ENCODE measurements at regions not wholly inside any gene's neighbourhood (a gene's known extent, or its start where the extent isn't known, plus 50 kb on each side); places are given as distances from the start of the nearest gene placed in this dataset.

DNA sequence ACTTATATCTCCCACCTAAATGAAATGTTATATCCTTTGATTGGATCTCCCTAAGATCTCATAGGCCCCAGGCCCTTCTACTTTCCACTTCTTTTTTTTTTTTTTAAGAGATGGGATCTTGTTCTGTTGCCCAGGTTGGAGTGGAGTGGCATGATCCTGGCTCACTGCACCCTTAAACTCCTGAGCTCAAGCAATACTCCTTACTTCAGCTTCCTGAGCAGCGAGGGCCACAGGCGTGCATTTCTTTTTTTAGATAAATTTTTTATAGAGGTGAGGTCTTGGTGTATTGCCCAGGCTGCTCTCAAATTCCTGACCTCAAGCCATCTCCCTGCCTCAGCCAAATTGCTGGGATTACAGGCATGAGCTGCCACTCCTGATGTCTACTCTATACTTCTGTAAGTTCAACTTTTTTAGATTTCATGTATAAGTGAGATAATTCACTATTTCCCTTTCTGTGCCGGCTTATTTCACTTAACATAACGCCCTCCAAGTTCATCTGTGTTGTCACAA is 987.5 kb upstream of the NCAM2 start:
- no peak overlapping the region for H3K27ac ChIP-seq
- H3K4me3 ChIP-seq, result no peak overlapping the region
- TF ChIP-seq, protein P1, sequence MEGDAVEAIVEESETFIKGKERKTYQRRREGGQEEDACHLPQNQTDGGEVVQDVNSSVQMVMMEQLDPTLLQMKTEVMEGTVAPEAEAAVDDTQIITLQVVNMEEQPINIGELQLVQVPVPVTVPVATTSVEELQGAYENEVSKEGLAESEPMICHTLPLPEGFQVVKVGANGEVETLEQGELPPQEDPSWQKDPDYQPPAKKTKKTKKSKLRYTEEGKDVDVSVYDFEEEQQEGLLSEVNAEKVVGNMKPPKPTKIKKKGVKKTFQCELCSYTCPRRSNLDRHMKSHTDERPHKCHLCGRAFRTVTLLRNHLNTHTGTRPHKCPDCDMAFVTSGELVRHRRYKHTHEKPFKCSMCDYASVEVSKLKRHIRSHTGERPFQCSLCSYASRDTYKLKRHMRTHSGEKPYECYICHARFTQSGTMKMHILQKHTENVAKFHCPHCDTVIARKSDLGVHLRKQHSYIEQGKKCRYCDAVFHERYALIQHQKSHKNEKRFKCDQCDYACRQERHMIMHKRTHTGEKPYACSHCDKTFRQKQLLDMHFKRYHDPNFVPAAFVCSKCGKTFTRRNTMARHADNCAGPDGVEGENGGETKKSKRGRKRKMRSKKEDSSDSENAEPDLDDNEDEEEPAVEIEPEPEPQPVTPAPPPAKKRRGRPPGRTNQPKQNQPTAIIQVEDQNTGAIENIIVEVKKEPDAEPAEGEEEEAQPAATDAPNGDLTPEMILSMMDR (IDR thresholded peaks at IDR 0.05), result no peak
- TF ChIP-seq POLR2AphosphoS5 (IDR thresholded peaks at IDR 0.05) (no peak), EP300 (IDR thresholded peaks at IDR 0.05) (no peak), POLR2A (IDR thresholded peaks at IDR 0.05) (no peak)
- H3K27me3 ChIP-seq, result no peaks in the 10 kb centered on the region
- no peak for ATAC-seq
- H3K9me3 ChIP-seq, result no peaks in the 10 kb centered on the region
- no peaks in the 10 kb centered on the region for H3K4me1 ChIP-seq
- no peaks in the 10 kb centered on the region for H3K36me3 ChIP-seq
- WGBS, 2 donors (ENCODE audit: low coverage in 1 of 2), result 42 to 81% methylated on average over 2 to 4 of the region's 4 CpGs

DNA sequence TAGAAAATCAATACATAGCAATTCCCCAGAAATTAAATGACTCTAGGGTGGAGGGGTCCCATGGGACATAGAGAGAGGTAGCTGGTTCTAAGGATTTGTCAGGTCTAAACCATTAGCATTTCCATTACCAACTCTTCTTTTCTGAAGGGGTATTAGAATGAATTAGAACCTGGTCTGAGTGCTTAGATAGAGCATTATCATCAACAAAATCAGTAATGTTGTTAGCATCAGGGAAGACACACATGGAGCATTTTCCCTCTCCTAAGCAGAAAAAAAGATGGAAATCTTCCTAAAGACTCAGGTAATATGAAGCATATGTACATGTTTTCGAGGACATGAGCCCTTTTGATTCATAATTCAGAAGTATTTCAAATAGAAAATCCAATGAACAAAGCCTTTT is 984.4 kb upstream of the NCAM2 start:
- ATAC-seq, result no peak
- no peaks in the 10 kb centered on the region for H3K27me3 ChIP-seq
- no peaks in the 10 kb centered on the region for H3K36me3 ChIP-seq
- no peak overlapping the region for H3K4me3 ChIP-seq
- 83 to 90% methylated on average over 1 of the region's 1 CpG for WGBS, 2 donors (ENCODE audit: low coverage in 1 of 2)
- no peaks in the 10 kb centered on the region for H3K9me3 ChIP-seq
- TF ChIP-seq, protein P1 (IDR thresholded peaks at IDR 0.05), result no peak
- H3K4me1 ChIP-seq, result no peaks in the 10 kb centered on the region
- H3K27ac ChIP-seq, result no peak overlapping the region

DNA sequence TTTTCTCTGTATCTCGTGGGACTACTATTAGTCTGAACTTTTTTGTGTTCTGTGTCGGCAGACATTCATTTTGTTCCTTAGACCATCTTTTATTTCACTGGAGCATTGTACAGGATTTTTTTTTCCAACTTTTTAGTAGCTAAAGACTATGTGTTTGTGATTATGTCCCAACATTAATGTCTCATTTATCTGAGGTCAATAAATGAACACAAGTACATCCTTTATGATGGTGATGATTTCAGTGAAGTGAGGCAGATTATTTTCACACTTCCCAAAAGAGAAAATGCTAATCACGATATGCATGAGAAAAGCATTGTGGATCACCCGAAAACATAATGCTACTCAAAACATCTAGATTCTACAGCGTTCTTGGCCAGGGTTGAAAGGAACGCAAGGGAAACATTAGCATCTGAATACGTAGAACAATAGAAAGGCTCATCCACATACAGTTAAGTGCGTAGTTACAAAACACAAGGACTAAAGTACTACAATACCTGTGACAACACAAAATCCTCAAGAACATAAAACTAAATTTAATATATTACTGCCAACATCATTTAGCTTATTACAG is 981.7 kb upstream of the NCAM2 start:
- no peaks in the 10 kb centered on the region for H3K9me3 ChIP-seq
- no peak overlapping the region for H3K4me3 ChIP-seq
- H3K27me3 ChIP-seq, result no peaks in the 10 kb centered on the region
- no peak for ATAC-seq
- no peak overlapping the region for H3K27ac ChIP-seq
- no peaks in the 10 kb centered on the region for H3K4me1 ChIP-seq
- WGBS, 2 donors (ENCODE audit: low coverage in 1 of 2), result 83 to 87% methylated on average over 8 of the region's 8 CpGs
- H3K36me3 ChIP-seq, result no peaks in the 10 kb centered on the region
- TF ChIP-seq, protein P1 (IDR thresholded peaks at IDR 0.05), result no peak
- TF ChIP-seq EP300 (IDR thresholded peaks at IDR 0.05), result no peak

DNA sequence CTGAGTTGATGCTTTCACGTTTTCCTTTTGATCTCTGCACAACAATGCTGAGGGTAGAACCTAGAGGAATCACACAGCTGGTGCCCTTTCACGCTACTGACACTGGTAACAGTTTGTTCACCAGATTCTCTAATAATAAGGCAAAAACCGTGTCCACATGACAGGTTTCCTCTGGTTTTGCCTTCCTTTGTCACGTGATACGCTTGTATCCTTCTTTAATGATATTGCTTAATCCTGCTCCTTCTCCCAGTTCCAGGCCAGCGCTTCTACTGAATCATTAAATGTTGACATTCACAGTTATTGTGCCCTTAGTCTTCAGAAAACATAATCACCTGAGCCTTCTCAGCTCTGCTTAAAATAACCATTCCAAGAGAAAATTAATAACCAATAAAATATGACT is 978.2 kb upstream of the NCAM2 start:
- Histone ChIP-seq H3K36me3 (no peaks in the 10 kb centered on the region), H3K27me3 (no peaks in the 10 kb centered on the region), H3K4me3 (no peak overlapping the region), H3K4me1 (no peaks in the 10 kb centered on the region), H3K27ac (no peak overlapping the region), H3K9me3 (no peaks in the 10 kb centered on the region)
- no peak for ATAC-seq
- 83 to 87% methylated on average over 6 of the region's 6 CpGs for WGBS, 2 donors (ENCODE audit: low coverage in 1 of 2)
- no peak for TF ChIP-seq POLR2AphosphoS5 (IDR thresholded peaks at IDR 0.05)
- TF ChIP-seq EP300 (IDR thresholded peaks at IDR 0.05), result no peak
- no peak for TF ChIP-seq POLR2A (IDR thresholded peaks at IDR 0.05)

DNA sequence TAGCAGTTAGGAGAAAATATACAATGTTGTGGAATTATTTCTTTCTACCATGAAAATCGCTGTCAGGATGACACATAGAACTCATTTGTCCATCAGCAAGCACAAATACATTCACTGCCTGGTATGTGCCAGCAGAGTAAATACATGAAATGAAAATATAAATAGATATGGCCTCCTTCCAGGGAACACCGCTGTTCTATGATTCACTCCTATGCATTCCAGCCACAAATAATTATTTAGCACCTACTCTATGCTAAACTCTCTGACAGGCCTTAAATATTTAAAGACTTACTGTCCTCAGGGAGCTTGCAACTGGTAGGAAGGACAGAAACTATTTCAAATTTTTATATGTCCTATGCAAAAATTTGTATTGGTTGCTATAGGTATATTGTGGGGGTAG is 975.0 kb upstream of the NCAM2 start:
- ATAC-seq, result no peak
- 60 to 67% methylated on average over 2 of the region's 2 CpGs for WGBS, 2 donors (ENCODE audit: low coverage in 1 of 2)
- TF ChIP-seq, protein P1 (IDR thresholded peaks at IDR 0.05), result no peak
- TF ChIP-seq EP300 (IDR thresholded peaks at IDR 0.05), result no peak
- no peak for TF ChIP-seq POLR2A (IDR thresholded peaks at IDR 0.05)
- no peak for TF ChIP-seq POLR2AphosphoS5 (IDR thresholded peaks at IDR 0.05)
- no peak overlapping the region for H3K27ac ChIP-seq
- no peaks in the 10 kb centered on the region for H3K36me3 ChIP-seq
- no peaks in the 10 kb centered on the region for H3K9me3 ChIP-seq
- H3K4me3 ChIP-seq, result no peak overlapping the region
- H3K4me1 ChIP-seq, result no peaks in the 10 kb centered on the region
- H3K27me3 ChIP-seq, result no peaks in the 10 kb centered on the region

All from gastroesophageal sphincter (tissue), 4 donors.